GM18499 (cell line): ENCODE measurements at regions not wholly inside any gene's neighbourhood (a gene's known extent, or its start where the extent isn't known, plus 50 kb on each side); places are given as distances from the start of the nearest gene placed in this dataset.
"Not testable (repeated sequence)": the region's sequence is repeated elsewhere in the genome, so short reads cannot be mapped to it uniquely, and the experiment has no call there.

ENCODE experiments used
- ATAC-seq: cut with Tn5 transposase; IDR thresholded peaks from one replicate; pipeline ENCODE4 v1.9.1; 2021; ENCODE audit warnings: moderate number of reproducible peaks; ENCODE audit not compliant: insufficient read depth, unreplicated experiment

- no peak for ATAC-seq
These were observed 110.0 kb upstream of the DLG1 start for GRCh38 chr3:197408177-197408957.

GRCh38 chr3:197407526-197407925 lies 109.1 kb upstream of the DLG1 start:
- no peak for ATAC-seq

GRCh38 chr3:197407053-197407452 lies 108.6 kb upstream of the DLG1 start:
- ATAC-seq: no peak

GRCh38 chr3:197406266-197406665 lies 107.9 kb upstream of the DLG1 start:
- no peak for ATAC-seq

- no peak for ATAC-seq
These were observed 106.3 kb upstream of the DLG1 start for GRCh38 chr3:197404754-197405153.

GRCh38 chr3:197404030-197404429 lies 105.6 kb upstream of the DLG1 start:
- no peak for ATAC-seq

GRCh38 chr3:197402401-197402800 lies 104.0 kb upstream of the DLG1 start:
- not testable (repeated sequence) for ATAC-seq

- ATAC-seq: no peak
These were observed 101.1 kb upstream of the DLG1 start for GRCh38 chr3:197399486-197399885.

- ATAC-seq: no peak
These were observed 100.0 kb upstream of the DLG1 start for GRCh38 chr3:197398286-197398878.

GRCh38 chr3:197397838-197398237 lies 99.4 kb upstream of the DLG1 start:
- ATAC-seq: no peak

GRCh38 chr3:197394464-197395321 lies 96.3 kb upstream of the DLG1 start:
- ATAC-seq: peak; percentile 84

- peak; percentile 34 for ATAC-seq
These were observed 95.7 kb upstream of the DLG1 start for GRCh38 chr3:197394126-197394463.

- ATAC-seq: no peak
These were observed 95.3 kb upstream of the DLG1 start for GRCh38 chr3:197393711-197394110.

- ATAC-seq: no peak
These were observed 94.5 kb upstream of the DLG1 start for GRCh38 chr3:197392961-197393360.

- no peak for ATAC-seq
These were observed 83.0 kb upstream of the DLG1 start for GRCh38 chr3:197381371-197381770.

- ATAC-seq: no peak
These were observed 82.4 kb upstream of the DLG1 start for GRCh38 chr3:197380786-197381185.

GRCh38 chr3:197378985-197379718 lies 80.7 kb upstream of the DLG1 start:
- ATAC-seq: no peak

- ATAC-seq: no peak
These were observed 78.5 kb upstream of the DLG1 start for GRCh38 chr3:197376735-197377555.

- no peak for ATAC-seq
These were observed 77.6 kb upstream of the DLG1 start for GRCh38 chr3:197376020-197376419.

- no peak for ATAC-seq
These were observed 76.6 kb upstream of the DLG1 start for GRCh38 chr3:197375001-197375441.
